ENCODE measurements at regions not wholly inside any gene's neighbourhood (a gene's known extent, or its start where the extent isn't known, plus 50 kb on each side); places are given as distances from the start of the nearest gene placed in this dataset.
"Not testable (repeated sequence)": the region's sequence is repeated elsewhere in the genome, so short reads cannot be mapped to it uniquely, and the experiment has no call there.

GRCh38 chr2:102892698-102893310, 131.0 kb downstream of the TMEM182 start:
- no peaks in the 10 kb centered on the region for H3K79me2 ChIP-seq (ENCODE audit: insufficient read depth, low read length)
- no peak overlapping the region for H3K9ac ChIP-seq (ENCODE audit: low read depth, low read length)
- H3K4me3 ChIP-seq (ENCODE audit: low read depth in 1 of 2, low read length in 2 of 2) = no peak overlapping the region
- no peaks in the 10 kb centered on the region for H4K20me1 ChIP-seq (ENCODE audit: insufficient read depth, low read length)
- H3K4me2 ChIP-seq (ENCODE audit: insufficient read depth, low read length) = no peak overlapping the region
- no peaks in the 10 kb centered on the region for H3K4me1 ChIP-seq (ENCODE audit: insufficient read depth, low read length)
- TF ChIP-seq EZH2 (IDR thresholded peaks at IDR 0.05; ENCODE audit: borderline replicate concordance, low read depth, low read length, severe bottlenecking) (no peak), CTCF (IDR thresholded peaks at IDR 0.05; ENCODE audit: borderline replicate concordance, extremely low read depth, low read length, poor library complexity, severe bottlenecking) (no peak)
- no peaks in the 10 kb centered on the region for H3K9me3 ChIP-seq (ENCODE audit: insufficient read depth, low read length, severe bottlenecking)
- no peak for DNase-seq
- no peak for ATAC-seq (ENCODE audit: insufficient read depth, low read depth)
- no peak overlapping the region for H2AFZ ChIP-seq (ENCODE audit: low read depth, low read length)
- peaks cover 6% of the 10 kb centered on the region for H3K27me3 ChIP-seq (ENCODE audit: insufficient read depth, low read length, poor library complexity)
- H3K27ac ChIP-seq (ENCODE audit: low read length) = no peak overlapping the region
- no peaks in the 10 kb centered on the region for H3K36me3 ChIP-seq (ENCODE audit: insufficient read depth, low read length)

GRCh38 chr2:102893870-102894269, 132.0 kb downstream of the TMEM182 start:
- H3K4me3 ChIP-seq (ENCODE audit: low read depth in 1 of 2, low read length in 2 of 2) = no peak overlapping the region
- ATAC-seq (ENCODE audit: insufficient read depth, low read depth) = no peak
- no peaks in the 10 kb centered on the region for H3K36me3 ChIP-seq (ENCODE audit: insufficient read depth, low read length)
- no peak overlapping the region for H3K27ac ChIP-seq (ENCODE audit: low read length)
- H3K4me2 ChIP-seq (ENCODE audit: insufficient read depth, low read length) = no peak overlapping the region
- no peak for DNase-seq
- H3K9me3 ChIP-seq (ENCODE audit: insufficient read depth, low read length, severe bottlenecking) = no peaks in the 10 kb centered on the region
- H3K9ac ChIP-seq (ENCODE audit: low read depth, low read length) = no peak overlapping the region
- H3K27me3 ChIP-seq (ENCODE audit: insufficient read depth, low read length, poor library complexity) = peaks cover 6% of the 10 kb centered on the region
- H3K4me1 ChIP-seq (ENCODE audit: insufficient read depth, low read length) = no peaks in the 10 kb centered on the region
- H3K79me2 ChIP-seq (ENCODE audit: insufficient read depth, low read length) = no peaks in the 10 kb centered on the region
- H4K20me1 ChIP-seq (ENCODE audit: insufficient read depth, low read length) = no peaks in the 10 kb centered on the region
- no peak overlapping the region for H2AFZ ChIP-seq (ENCODE audit: low read depth, low read length)
- TF ChIP-seq EZH2 (IDR thresholded peaks at IDR 0.05; ENCODE audit: borderline replicate concordance, low read depth, low read length, severe bottlenecking) = no peak
- TF ChIP-seq CTCF (IDR thresholded peaks at IDR 0.05; ENCODE audit: borderline replicate concordance, extremely low read depth, low read length, poor library complexity, severe bottlenecking) = no peak

- Histone ChIP-seq H3K27ac (ENCODE audit: low read length) (no peak overlapping the region), H3K9ac (ENCODE audit: low read depth, low read length) (no peak overlapping the region), H2AFZ (ENCODE audit: low read depth, low read length) (no peak overlapping the region), H4K20me1 (ENCODE audit: insufficient read depth, low read length) (no peaks in the 10 kb centered on the region), H3K27me3 (ENCODE audit: insufficient read depth, low read length, poor library complexity) (peaks cover 6% of the 10 kb centered on the region), H3K4me3 (ENCODE audit: low read depth in 1 of 2, low read length in 2 of 2) (no peak overlapping the region), H3K4me2 (ENCODE audit: insufficient read depth, low read length) (no peak overlapping the region), H3K36me3 (ENCODE audit: insufficient read depth, low read length) (no peaks in the 10 kb centered on the region), H3K79me2 (ENCODE audit: insufficient read depth, low read length) (no peaks in the 10 kb centered on the region), H3K9me3 (ENCODE audit: insufficient read depth, low read length, severe bottlenecking) (no peaks in the 10 kb centered on the region), H3K4me1 (ENCODE audit: insufficient read depth, low read length) (no peaks in the 10 kb centered on the region)
- TF ChIP-seq CTCF (IDR thresholded peaks at IDR 0.05; ENCODE audit: borderline replicate concordance, extremely low read depth, low read length, poor library complexity, severe bottlenecking) = no peak
- TF ChIP-seq EZH2 (IDR thresholded peaks at IDR 0.05; ENCODE audit: borderline replicate concordance, low read depth, low read length, severe bottlenecking) = no peak
- ATAC-seq (ENCODE audit: insufficient read depth, low read depth) (no peak), DNase-seq (no peak)
Observed at GRCh38 chr2:102895376-102895775, 133.5 kb downstream of the TMEM182 start.

- H3K9ac ChIP-seq (ENCODE audit: low read depth, low read length); H3K9me3 ChIP-seq (ENCODE audit: insufficient read depth, low read length, severe bottlenecking); H3K27me3 ChIP-seq (ENCODE audit: insufficient read depth, low read length, poor library complexity); H3K4me3 ChIP-seq (ENCODE audit: low read depth in 1 of 2, low read length in 2 of 2); H4K20me1 ChIP-seq (ENCODE audit: insufficient read depth, low read length); H3K36me3 ChIP-seq (ENCODE audit: insufficient read depth, low read length); H3K79me2 ChIP-seq (ENCODE audit: insufficient read depth, low read length); H3K4me2 ChIP-seq (ENCODE audit: insufficient read depth, low read length); ATAC-seq (ENCODE audit: insufficient read depth, low read depth); H2AFZ ChIP-seq (ENCODE audit: low read depth, low read length); DNase-seq; H3K4me1 ChIP-seq (ENCODE audit: insufficient read depth, low read length); H3K27ac ChIP-seq (ENCODE audit: low read length): not testable (repeated sequence)
Observed at GRCh38 chr2:102909240-102909639, 147.4 kb downstream of the TMEM182 start.
